WTC11 (cell line): ENCODE measurements at regions not wholly inside any gene's neighbourhood (a gene's known extent, or its start where the extent isn't known, plus 50 kb on each side); places are given as distances from the start of the nearest gene placed in this dataset.
A peak's percentile ranks its signal among the peaks of the same experiment; 100 is the strongest.

Experiments
- ATAC-seq: fragments of 200-7000 bp; cut with Tn5 transposase; 2 replicates; pipeline ENCODE4 v1.10.0; 2021; ENCODE audit warnings: mild to moderate bottlenecking, moderate library complexity
- CTCF ChIA-PET: fragments of 300-600 bp; sonication (Branson Sonifier 250); formaldehyde crosslinking; loops from one replicate; lab custom pipeline; 2021; ENCODE audit warnings: antibody characterized with exemption; lab: Charles Lee
- POLR2A ChIA-PET: fragments of 350-600 bp; sonication (Branson Sonifier 250); formaldehyde crosslinking; loops from one replicate; lab custom pipeline; 2021; ENCODE audit warnings: antibody characterized with exemption; lab: Charles Lee
- DNase-seq: peaks from one replicate; pipeline ENCODE4 v3.0.0; 2021; ENCODE audit warnings: low spot score
- H3K27ac Mint-ChIP-seq: 2 replicates; pipeline ENCODE4 v1.8.0; 2021; ENCODE audit warnings: mixed read lengths
- H3K27me3 Mint-ChIP-seq: 2 replicates; pipeline ENCODE4 v1.8.0; 2021; ENCODE audit warnings: low read depth, mild to moderate bottlenecking, moderate library complexity, mixed read lengths
- H3K36me3 Mint-ChIP-seq: 2 replicates; pipeline ENCODE4 v1.8.0; 2021; ENCODE audit warnings: mixed read lengths
- H3K4me1 Mint-ChIP-seq: 2 replicates; pipeline ENCODE4 v1.8.0; 2022; ENCODE audit warnings: mixed read lengths
- H3K4me3 Mint-ChIP-seq: 2 replicates; pipeline ENCODE4 v1.8.0; 2021; ENCODE audit warnings: mild to moderate bottlenecking, moderate library complexity, mixed read lengths
- H3K9me3 Mint-ChIP-seq: 2 replicates; pipeline ENCODE4 v1.8.0; 2021; ENCODE audit warnings: mixed read lengths
- EMX1 ChIP-seq: fragments of 250-450 bp; sonication (Bioruptor Pico); IDR thresholded peaks from 2 replicates; pipeline ENCODE4 v1.8.0; 2021; ENCODE audit warnings: mild to moderate bottlenecking
- ETV6 ChIP-seq: sonication (generic); formaldehyde crosslinking; IDR thresholded peaks from 2 replicates; pipeline ENCODE4 v1.8.1; 2022; ENCODE audit warnings: mild to moderate bottlenecking, missing genetic modification reagents
- HMGA2 ChIP-seq: fragments of 250-450 bp; sonication (Bioruptor Pico); IDR thresholded peaks from 2 replicates; pipeline ENCODE4 v1.4.0; 2021; ENCODE audit warnings: mild to moderate bottlenecking, moderate library complexity
- JAZF1 ChIP-seq: fragments of 250-450 bp; sonication (Bioruptor Pico); IDR thresholded peaks from 2 replicates; pipeline ENCODE4 v1.9.0; 2021; ENCODE audit warnings: moderate library complexity, mild to moderate bottlenecking, inconsistent platforms
- JUN ChIP-seq: sonication (generic); formaldehyde crosslinking; IDR thresholded peaks from 2 replicates; pipeline ENCODE4 v1.8.0; 2023; ENCODE audit warnings: mild to moderate bottlenecking, missing genetic modification reagents
- KAT7 ChIP-seq: sonication (generic); formaldehyde crosslinking; IDR thresholded peaks from 2 replicates; pipeline ENCODE4 v1.8.1; 2023; ENCODE audit warnings: missing genetic modification reagents, mild to moderate bottlenecking, borderline replicate concordance
- MXD4 ChIP-seq: fragments of 250-450 bp; sonication (Bioruptor Pico); IDR thresholded peaks from 2 replicates; pipeline ENCODE4 v1.8.0; 2021; ENCODE audit warnings: mild to moderate bottlenecking, moderate library complexity, borderline replicate concordance
- NFE2L1 ChIP-seq: sonication (generic); formaldehyde crosslinking; IDR thresholded peaks from 2 replicates; pipeline ENCODE4 v1.8.1; 2023; ENCODE audit warnings: missing genetic modification reagents
- NR2C2 ChIP-seq: sonication (generic); formaldehyde crosslinking; IDR thresholded peaks from 2 replicates; pipeline ENCODE4 v1.8.0; 2022; ENCODE audit warnings: mild to moderate bottlenecking, missing genetic modification reagents
- NR3C1 ChIP-seq: sonication (generic); formaldehyde crosslinking; conservative IDR thresholded peaks from 2 replicates; pipeline ENCODE4 v1.8.1; 2023; ENCODE audit warnings: low read depth, mild to moderate bottlenecking, missing genetic modification reagents
- OVOL2 ChIP-seq: fragments of 250-450 bp; sonication (Bioruptor Pico); IDR thresholded peaks from 2 replicates; pipeline ENCODE4 v1.9.0; 2021; ENCODE audit warnings: mild to moderate bottlenecking, borderline replicate concordance
- SMAD4 ChIP-seq: sonication (generic); formaldehyde crosslinking; IDR thresholded peaks from 2 replicates; pipeline ENCODE4 v1.8.0; 2022; ENCODE audit warnings: mild to moderate bottlenecking, missing genetic modification reagents
- SOX15 ChIP-seq: fragments of 250-450 bp; sonication (Bioruptor Pico); IDR thresholded peaks from 2 replicates; pipeline ENCODE4 v1.9.0; 2021; ENCODE audit warnings: mild to moderate bottlenecking
- SP1 ChIP-seq: sonication (generic); formaldehyde crosslinking; conservative IDR thresholded peaks from 2 replicates; pipeline ENCODE4 v1.8.1; 2022; ENCODE audit warnings: missing genetic modification reagents
- TEAD1 ChIP-seq: sonication (generic); formaldehyde crosslinking; IDR thresholded peaks from 2 replicates; pipeline ENCODE4 v1.8.0; 2022; ENCODE audit warnings: mild to moderate bottlenecking, missing genetic modification reagents
- TEAD4 ChIP-seq: sonication (generic); formaldehyde crosslinking; IDR thresholded peaks from 2 replicates; pipeline ENCODE4 v1.8.0; 2022; ENCODE audit warnings: mild to moderate bottlenecking, missing genetic modification reagents
- USF1 ChIP-seq: sonication (generic); formaldehyde crosslinking; IDR thresholded peaks from 2 replicates; pipeline ENCODE4 v1.8.0; 2022; ENCODE audit warnings: mild to moderate bottlenecking, missing genetic modification reagents
- ZNF121 ChIP-seq: sonication (generic); formaldehyde crosslinking; IDR thresholded peaks from 2 replicates; pipeline ENCODE4 v1.8.0; 2023; ENCODE audit warnings: missing genetic modification reagents
- ZNF317 ChIP-seq: sonication (generic); formaldehyde crosslinking; IDR thresholded peaks from 2 replicates; pipeline ENCODE4 v1.8.1; 2023; ENCODE audit warnings: low read depth, mild to moderate bottlenecking, moderate library complexity, missing genetic modification reagents, borderline replicate concordance
- TF ChIP-seq, protein P1 (sequence below): sonication (generic); formaldehyde crosslinking; IDR thresholded peaks from 2 replicates; pipeline ENCODE4 v1.8.1; 2022; ENCODE audit warnings: mild to moderate bottlenecking, missing genetic modification reagents, moderate library complexity, borderline replicate concordance
- TF ChIP-seq, protein P2 (sequence below): sonication (generic); formaldehyde crosslinking; IDR thresholded peaks from 2 replicates; pipeline ENCODE4 v1.8.1; 2022; ENCODE audit warnings: low read depth, mild to moderate bottlenecking, moderate library complexity, missing genetic modification reagents, borderline replicate concordance
- TF ChIP-seq, protein P3 (sequence below): sonication (generic); formaldehyde crosslinking; IDR thresholded peaks from 2 replicates; pipeline ENCODE4 v1.8.0; 2022; ENCODE audit warnings: mild to moderate bottlenecking, missing genetic modification reagents

- ChIA-PET CTCF (no interaction called here), POLR2A (no interaction called here)
- no peak overlapping the region for H3K27ac Mint-ChIP-seq
- H3K36me3 Mint-ChIP-seq: no peaks in the 10 kb centered on the region
- H3K9me3 Mint-ChIP-seq: no peaks in the 10 kb centered on the region
- H3K4me3 Mint-ChIP-seq: no peak overlapping the region
- DNase-seq: no peak
- no peak for TF ChIP-seq USF1 (CRISPR knock-in tag)
- no peak for TF ChIP-seq ZNF121
- TF ChIP-seq TEAD1 (CRISPR knock-in tag): no peak
- no peak for TF ChIP-seq ZNF317
- TF ChIP-seq MXD4 (CRISPR knock-in tag): no peak
- no peak for TF ChIP-seq OVOL2 (CRISPR knock-in tag)
- no peak for TF ChIP-seq SOX15 (CRISPR knock-in tag)
- no peak for TF ChIP-seq SMAD4
- TF ChIP-seq, protein P1, sequence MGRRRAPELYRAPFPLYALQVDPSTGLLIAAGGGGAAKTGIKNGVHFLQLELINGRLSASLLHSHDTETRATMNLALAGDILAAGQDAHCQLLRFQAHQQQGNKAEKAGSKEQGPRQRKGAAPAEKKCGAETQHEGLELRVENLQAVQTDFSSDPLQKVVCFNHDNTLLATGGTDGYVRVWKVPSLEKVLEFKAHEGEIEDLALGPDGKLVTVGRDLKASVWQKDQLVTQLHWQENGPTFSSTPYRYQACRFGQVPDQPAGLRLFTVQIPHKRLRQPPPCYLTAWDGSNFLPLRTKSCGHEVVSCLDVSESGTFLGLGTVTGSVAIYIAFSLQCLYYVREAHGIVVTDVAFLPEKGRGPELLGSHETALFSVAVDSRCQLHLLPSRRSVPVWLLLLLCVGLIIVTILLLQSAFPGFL (CRISPR knock-in tag): no peak
- no peak for TF ChIP-seq ETV6 (CRISPR knock-in tag)
- TF ChIP-seq JUN (CRISPR knock-in tag): no peak
- TF ChIP-seq, protein P2, sequence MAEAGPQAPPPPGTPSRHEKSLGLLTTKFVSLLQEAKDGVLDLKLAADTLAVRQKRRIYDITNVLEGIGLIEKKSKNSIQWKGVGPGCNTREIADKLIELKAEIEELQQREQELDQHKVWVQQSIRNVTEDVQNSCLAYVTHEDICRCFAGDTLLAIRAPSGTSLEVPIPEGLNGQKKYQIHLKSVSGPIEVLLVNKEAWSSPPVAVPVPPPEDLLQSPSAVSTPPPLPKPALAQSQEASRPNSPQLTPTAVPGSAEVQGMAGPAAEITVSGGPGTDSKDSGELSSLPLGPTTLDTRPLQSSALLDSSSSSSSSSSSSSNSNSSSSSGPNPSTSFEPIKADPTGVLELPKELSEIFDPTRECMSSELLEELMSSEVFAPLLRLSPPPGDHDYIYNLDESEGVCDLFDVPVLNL (CRISPR knock-in tag): no peak
- TF ChIP-seq NR2C2 (CRISPR knock-in tag): no peak
- TF ChIP-seq KAT7: no peak
- TF ChIP-seq SP1: no peak
- no peaks in the 10 kb centered on the region for H3K4me1 Mint-ChIP-seq
- no peaks in the 10 kb centered on the region for H3K27me3 Mint-ChIP-seq
- ATAC-seq: no peak
Observed at GRCh38 chr22:48561676-48562075, 1266.0 kb downstream of the BRD1 start.

DNA sequence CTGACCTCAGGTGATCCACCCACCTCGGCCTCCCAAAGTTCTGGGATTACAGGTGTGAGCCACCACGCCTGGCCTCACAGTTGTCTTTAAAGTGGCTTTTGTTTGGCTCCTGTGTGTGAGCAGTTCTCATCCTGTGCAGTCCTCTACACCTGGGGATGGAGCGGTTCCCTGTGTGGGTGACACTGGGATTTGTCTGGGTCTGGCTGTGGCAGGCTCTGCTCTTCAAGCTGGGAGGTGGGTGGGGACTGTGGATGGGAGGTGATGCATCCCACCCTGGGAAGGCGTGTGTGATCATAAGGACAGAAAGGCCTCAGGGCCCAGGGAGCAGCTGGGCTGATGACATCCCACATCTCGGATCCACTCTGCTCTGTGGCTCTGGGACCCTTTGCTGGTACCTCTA is 1266.8 kb downstream of the BRD1 start:
- H3K4me1 Mint-ChIP-seq: no peaks in the 10 kb centered on the region
- ChIA-PET POLR2A (no interaction called here), CTCF (no interaction called here)
- no peaks in the 10 kb centered on the region for H3K36me3 Mint-ChIP-seq
- H3K27ac Mint-ChIP-seq: no peak overlapping the region
- DNase-seq (no peak), ATAC-seq (no peak)
- TF ChIP-seq SMAD4 (no peak), NFE2L1 (CRISPR knock-in tag) (no peak), TEAD4 (CRISPR knock-in tag) (no peak), JAZF1 (CRISPR knock-in tag) (no peak), EMX1 (CRISPR knock-in tag) (no peak), NR3C1 (no peak), SP1 (no peak), MXD4 (CRISPR knock-in tag) (no peak)
- no peak overlapping the region for H3K4me3 Mint-ChIP-seq
- H3K9me3 Mint-ChIP-seq: no peaks in the 10 kb centered on the region
- H3K27me3 Mint-ChIP-seq: no peaks in the 10 kb centered on the region

DNA sequence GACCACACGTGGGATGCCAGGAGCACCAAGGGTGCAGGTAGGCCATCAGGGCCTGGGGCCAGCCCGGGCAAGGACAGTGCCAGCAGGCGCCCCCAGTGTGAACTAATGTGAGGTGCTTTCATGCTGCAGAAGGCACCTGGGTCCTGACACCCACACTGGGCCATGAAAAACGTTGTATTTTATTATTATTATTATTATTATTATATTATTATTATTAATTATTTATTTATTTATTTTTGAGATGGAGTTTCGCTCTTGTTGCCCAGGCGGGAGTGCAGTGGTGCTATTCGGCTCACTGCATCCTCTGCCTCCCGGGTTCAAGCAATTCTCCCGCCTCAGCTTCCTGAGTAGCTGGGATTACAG is 1267.3 kb downstream of the BRD1 start:
- H3K4me3 Mint-ChIP-seq: no peak overlapping the region

More for the DNA sequence above, 1267.3 kb downstream of the BRD1 start:
- DNase-seq (no peak), ATAC-seq (no peak)
- TF ChIP-seq HMGA2 (CRISPR knock-in tag): peak; percentile 76
- TF ChIP-seq, protein P3, sequence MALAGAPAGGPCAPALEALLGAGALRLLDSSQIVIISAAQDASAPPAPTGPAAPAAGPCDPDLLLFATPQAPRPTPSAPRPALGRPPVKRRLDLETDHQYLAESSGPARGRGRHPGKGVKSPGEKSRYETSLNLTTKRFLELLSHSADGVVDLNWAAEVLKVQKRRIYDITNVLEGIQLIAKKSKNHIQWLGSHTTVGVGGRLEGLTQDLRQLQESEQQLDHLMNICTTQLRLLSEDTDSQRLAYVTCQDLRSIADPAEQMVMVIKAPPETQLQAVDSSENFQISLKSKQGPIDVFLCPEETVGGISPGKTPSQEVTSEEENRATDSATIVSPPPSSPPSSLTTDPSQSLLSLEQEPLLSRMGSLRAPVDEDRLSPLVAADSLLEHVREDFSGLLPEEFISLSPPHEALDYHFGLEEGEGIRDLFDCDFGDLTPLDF: no peak
- Mint-ChIP-seq H3K36me3 (no peaks in the 10 kb centered on the region), H3K9me3 (no peaks in the 10 kb centered on the region), H3K4me1 (peaks cover under 1% of the 10 kb centered on the region; the same call in 1 of the 2 replicates), H3K27ac (no peak overlapping the region), H3K27me3 (no peaks in the 10 kb centered on the region)
- POLR2A ChIA-PET: no interaction called here
- CTCF ChIA-PET: no interaction called here
